ENCODE measurements at regions not wholly inside any gene's neighbourhood (a gene's known extent, or its start where the extent isn't known, plus 50 kb on each side); places are given as distances from the start of the nearest gene placed in this dataset. TPM values are rescaled to one million over a fixed set of nuclear protein-coding genes. Genes with fewer than 3 reads are reported as not detected.
A peak's percentile ranks its signal among the peaks of the same experiment; 100 is the strongest.
"Not testable (repeated sequence)": the region's sequence is repeated elsewhere in the genome, so short reads cannot be mapped to it uniquely, and the experiment has no call there.

- not testable (repeated sequence) for H3K9me3 Mint-ChIP-seq; H3K27me3 ChIP-seq; H3K9ac ChIP-seq; H3K9me3 ChIP-seq (ENCODE audit: low read depth); H3K27me3 Mint-ChIP-seq (ENCODE audit: insufficient read depth, low read depth); H3K27ac ChIP-seq; H4K20me1 ChIP-seq (ENCODE audit: low read depth); H3F3A ChIP-seq (ENCODE audit: low read depth); H3K36me3 Mint-ChIP-seq; H3K4me1 Mint-ChIP-seq; H3K36me3 ChIP-seq; H3K27ac Mint-ChIP-seq; H3K4me3 ChIP-seq; H3K4me1 ChIP-seq; H3K4me3 Mint-ChIP-seq; H3K4me2 ChIP-seq; H2AFZ ChIP-seq (replicated peaks); H3K79me2 ChIP-seq (ENCODE audit: low read depth); DNase-seq (ENCODE audit: low spot score)
Measured at GRCh38 chr9:97099540-97099939, 60.6 kb upstream of the CTSV start.

- no peak overlapping the region for H3K4me3 Mint-ChIP-seq
Measured at GRCh38 chr9:97096793-97097192, 57.9 kb upstream of the CTSV start.

GRCh38 chr9:97089361-97089760 is 50.4 kb upstream of the CTSV start:
- H3K36me3 ChIP-seq; H3K27me3 Mint-ChIP-seq (ENCODE audit: insufficient read depth, low read depth); H3K9me3 ChIP-seq (ENCODE audit: low read depth); H3K4me3 Mint-ChIP-seq; H4K20me1 ChIP-seq (ENCODE audit: low read depth); H3K36me3 Mint-ChIP-seq; H3K9me3 Mint-ChIP-seq; DNase-seq (ENCODE audit: low spot score); H3K9ac ChIP-seq; H3K27ac Mint-ChIP-seq; H3K27ac ChIP-seq; H3K79me2 ChIP-seq (ENCODE audit: low read depth); H3K4me3 ChIP-seq; H3K27me3 ChIP-seq: not testable (repeated sequence)
- H3F3A ChIP-seq (ENCODE audit: low read depth) = peaks cover 15% of the 10 kb centered on the region
- peak overlapping the region; percentile 34 for H2AFZ ChIP-seq (replicated peaks)
- peak overlapping the region; percentile 18 for H3K4me2 ChIP-seq
- peaks cover 23% of the 10 kb centered on the region for H3K4me1 Mint-ChIP-seq
- peaks cover 23% of the 10 kb centered on the region for H3K4me1 ChIP-seq

More at GRCh38 chr9:97096793-97097192, 57.9 kb upstream of the CTSV start:
- H3K36me3 Mint-ChIP-seq = no peaks in the 10 kb centered on the region
- TF ChIP-seq EZH2phosphoT487 (IDR thresholded peaks at IDR 0.05) (no peak), EZH2 (IDR thresholded peaks at IDR 0.05) (no peak), CTCF (IDR thresholded peaks at IDR 0.05) (no peak)
- Histone ChIP-seq H3K79me2 (ENCODE audit: low read depth) (no peaks in the 10 kb centered on the region), H3K4me3 (no peak overlapping the region), H3K4me1 (no peaks in the 10 kb centered on the region), H4K20me1 (ENCODE audit: low read depth) (no peaks in the 10 kb centered on the region), H3K27ac (no peak overlapping the region), H3K27me3 (no peaks in the 10 kb centered on the region), H3F3A (ENCODE audit: low read depth) (no peaks in the 10 kb centered on the region), H3K9ac (no peak overlapping the region), H3K9me3 (ENCODE audit: low read depth) (no peaks in the 10 kb centered on the region), H3K36me3 (no peaks in the 10 kb centered on the region), H3K4me2 (no peak overlapping the region), H2AFZ (replicated peaks) (no peak overlapping the region)
- H3K27ac Mint-ChIP-seq = no peak overlapping the region
- H3K27me3 Mint-ChIP-seq (ENCODE audit: insufficient read depth, low read depth) = peaks cover 4% of the 10 kb centered on the region
- no peak for DNase-seq (ENCODE audit: low spot score)
- H3K4me1 Mint-ChIP-seq = no peaks in the 10 kb centered on the region
- H3K9me3 Mint-ChIP-seq = no peaks in the 10 kb centered on the region

Small RNAs in the stretch of these regions (small RNA-seq; reads per million reads assigned to genes)
- not detected for gene RNU6-798P

Measured in neural progenitor cell (in vitro differentiated cells).